GM12878 (cell line): ENCODE measurements at regions not wholly inside any gene's neighbourhood (a gene's known extent, or its start where the extent isn't known, plus 50 kb on each side); places are given as distances from the start of the nearest gene placed in this dataset.

Source experiments
- ATAC-seq: fragments of 200-7000 bp; cut with Tn5 transposase; 3 replicates; pipeline ENCODE4 v1.9.1; 2020; ENCODE audit warnings: mild to moderate bottlenecking, moderate library complexity
- BruUV-seq: library from RNA; stranded (reverse); fragments of 400-500 nt; replicated peaks from 2 replicates; lab custom pipeline; 2021; lab: Mats Ljungman, UMichigan
- CTCF ChIA-PET: fragments of 300-600 bp; sonication (Branson Sonifier 250); formaldehyde crosslinking; extraction: SDS; loops from one replicate; lab custom pipeline; 2021; ENCODE audit warnings: inconsistent platforms; lab: Yijun Ruan, JAX
- POLR2A ChIA-PET: fragments of 350-600 bp; formaldehyde crosslinking; extraction: SDS; loops from one replicate; lab custom pipeline; 2021; ENCODE audit warnings: inconsistent platforms; lab: Charles Lee
- RAD21 ChIA-PET: fragments of 300-600 bp; sonication (Branson Sonifier 250); formaldehyde crosslinking; loops from one replicate; lab custom pipeline; 2023; ENCODE audit warnings: antibody characterized with exemption; ENCODE audit not compliant: unreplicated experiment; lab: Charles Lee
- SMC1A ChIA-PET: fragments of 300-600 bp; sonication (Branson Sonifier 250); formaldehyde crosslinking; loops from one replicate; lab custom pipeline; 2023; ENCODE audit not compliant: unreplicated experiment, uncharacterized antibody; lab: Charles Lee
- DNase-seq: peaks from one replicate; pipeline ENCODE4 v3.0.0-alpha.2; 2011; ENCODE audit warnings: low read depth, low spot score
- FAIRE-seq: peaks from 3 replicates; lab custom pipeline; 2011; peaks lifted over from hg19 to GRCh38; lab: Jason Lieb, UNC
- H2AFZ ChIP-seq: 2 replicates; pipeline ENCODE4 v1.6.0; 2011; ENCODE audit warnings: low read depth, low read length, control low read depth; ENCODE audit not compliant: control insufficient read depth
- H3K27ac ChIP-seq: 2 replicates; pipeline ENCODE4 v1.5.1; 2011; ENCODE audit warnings: control low read depth; ENCODE audit not compliant: control insufficient read depth, insufficient read depth
- H3K27me3 ChIP-seq, 2 experiments: replicated peaks in 1 of 2; 2 replicates each; pipeline versions ENCODE4 v1.6.0 to v1.6.1; 2011; ENCODE audit warnings: low read length in 1 of 2; ENCODE audit not compliant: control insufficient read depth in 2 of 2, insufficient read depth in 2 of 2
- H3K36me3 ChIP-seq, 2 experiments: 2 replicates each; pipeline ENCODE4 v1.5.1; 2011; ENCODE audit warnings: low read length in 1 of 2; ENCODE audit not compliant: control insufficient read depth in 2 of 2, insufficient read depth in 2 of 2
- H3K4me1 ChIP-seq: 2 replicates; pipeline ENCODE4 v1.6.1; 2011; ENCODE audit warnings: mild to moderate bottlenecking, low read length, moderate library complexity, mixed read lengths; ENCODE audit not compliant: control insufficient read depth, insufficient read depth
- H3K4me2 ChIP-seq: 2 replicates; pipeline ENCODE4 v1.6.0; 2011; ENCODE audit warnings: control low read depth; ENCODE audit not compliant: control insufficient read depth, insufficient read depth
- H3K4me3 ChIP-seq: fragments of 200-600 bp; sonication (generic); 2 replicates; pipeline ENCODE4 v1.5.1; 2016
- H3K79me2 ChIP-seq: 2 replicates; pipeline ENCODE4 v1.6.0; 2011; ENCODE audit warnings: low read length; ENCODE audit not compliant: control insufficient read depth, insufficient read depth
- H3K9ac ChIP-seq: 2 replicates; pipeline ENCODE4 v1.8.0; 2011; ENCODE audit warnings: low read length, control low read depth, mixed read lengths; ENCODE audit not compliant: control insufficient read depth, insufficient read depth
- H3K9me3 ChIP-seq: replicated peaks from 3 replicates; pipeline ENCODE4 v1.5.1; 2011; ENCODE audit warnings: mild to moderate bottlenecking, low read length; ENCODE audit not compliant: control insufficient read depth, insufficient read depth
- H4K20me1 ChIP-seq: 2 replicates; pipeline ENCODE4 v1.6.0; 2011; ENCODE audit not compliant: control insufficient read depth, insufficient read depth
- BMI1 ChIP-seq: fragments of 450-650 bp; IDR thresholded peaks from 2 replicates; pipeline ENCODE4 v1.6.1; 2016; ENCODE audit warnings: mild to moderate bottlenecking, moderate library complexity, borderline replicate concordance
- CHD2 ChIP-seq: IDR thresholded peaks from 2 replicates; pipeline ENCODE4 v1.6.1; 2011; ENCODE audit warnings: low read depth, low read length, improper control_type of control experiment, borderline replicate concordance
- CTCF ChIP-seq, 3 experiments: IDR thresholded peaks in 2 of 3; conservative IDR thresholded peaks in 1 of 3; 2 replicates each; pipeline ENCODE4 v1.5.1; 2011; ENCODE audit warnings: low read depth in 3 of 3, low read length in 3 of 3, mild to moderate bottlenecking in 3 of 3, control low read depth in 2 of 3, moderate library complexity in 2 of 3, inconsistent platforms in 1 of 3, mixed read lengths in 1 of 3; ENCODE audit not compliant: control insufficient read depth in 2 of 3, insufficient read depth in 1 of 3; ENCODE audit errors: extremely low read depth in 1 of 3
- DPF2 ChIP-seq: fragments of 450-650 bp; IDR thresholded peaks from 2 replicates; pipeline ENCODE4 v1.6.1; 2017; ENCODE audit warnings: mild to moderate bottlenecking
- FOXM1 ChIP-seq: IDR thresholded peaks from 2 replicates; pipeline ENCODE4 v1.6.1; 2012; ENCODE audit warnings: low read depth, mild to moderate bottlenecking, inconsistent platforms, low read length, moderate library complexity
- IKZF2 ChIP-seq, 2 experiments: fragments of 450-650 bp; IDR thresholded peaks; 2 replicates each; pipeline ENCODE4 v1.6.1; 2017; ENCODE audit warnings: mild to moderate bottlenecking in 2 of 2, moderate library complexity in 2 of 2
- IRF4 ChIP-seq: IDR thresholded peaks from 2 replicates; pipeline ENCODE4 v1.6.1; 2011; ENCODE audit warnings: low read depth, low read length
- IRF5 ChIP-seq: fragments of 450-650 bp; IDR thresholded peaks from 2 replicates; pipeline ENCODE4 v1.6.1; 2017; ENCODE audit warnings: borderline replicate concordance
- LARP7 ChIP-seq: fragments of 450-650 bp; IDR thresholded peaks from 2 replicates; pipeline ENCODE4 v1.6.1; 2017; ENCODE audit warnings: mild to moderate bottlenecking
- NFYB ChIP-seq: IDR thresholded peaks from 2 replicates; pipeline ENCODE4 v1.6.1; 2011; ENCODE audit warnings: low read depth, mild to moderate bottlenecking, low read length, improper control_type of control experiment, moderate library complexity; ENCODE audit not compliant: insufficient read depth
- RBBP5 ChIP-seq: fragments of 200-600 bp; sonication (generic); conservative IDR thresholded peaks from 2 replicates; pipeline ENCODE4 v1.6.1; 2016
- SKIL ChIP-seq: fragments of 450-650 bp; IDR thresholded peaks from 2 replicates; pipeline ENCODE4 v1.6.1; 2017; ENCODE audit warnings: mild to moderate bottlenecking, low read depth, inconsistent platforms; ENCODE audit not compliant: poor library complexity, severe bottlenecking
- SP1 ChIP-seq: IDR thresholded peaks from one replicate; pipeline ENCODE4 v1.6.1; 2011; ENCODE audit warnings: low read depth, low read length
- ZBTB4 ChIP-seq: fragments of 450-650 bp; formaldehyde crosslinking; IDR thresholded peaks from 2 replicates; pipeline ENCODE4 v1.4.0; 2022; ENCODE audit warnings: mild to moderate bottlenecking, moderate library complexity
- WGBS: methylation state at CpG from one replicate; pipeline ENCODE4 v1.1.6; 2016; ENCODE audit warnings: low lambda C conversion rate; ENCODE audit not compliant: insufficient replicate concordance, insufficient coverage; ENCODE audit errors: missing lambda C conversion rate; 5-methylcytosine and 5-hydroxymethylcytosine counted together
- in situ Hi-C: fragments of 300-500 bp; cut with MboI; formaldehyde crosslinking; loops from 9 replicates; pipeline ENCODE4 v1.14.3; 2018; ENCODE audit warnings: mixed read lengths
- intact Hi-C: fragments of 100-400 bp; cut with micrococcal nuclease; formaldehyde crosslinking; loops from one replicate; pipeline ENCODE4 v1.14.2; 2022; ENCODE audit not compliant: unreplicated experiment

- POLR2A ChIA-PET: no interaction called here
- peaks cover 5 to 6% of the 10 kb centered on the region in 2 experiments; a peak in 3 of 4 replicates for H3K27me3 ChIP-seq
- no peak overlapping the region for H3K9ac ChIP-seq
- no peaks in the 10 kb centered on the region for H3K79me2 ChIP-seq
- 24% methylated on average over 6 of the region's 6 CpGs for WGBS
- no peak overlapping the region for H2AFZ ChIP-seq
- FAIRE-seq (no peak), ATAC-seq (no peak)
- no peak overlapping the region for H3K4me3 ChIP-seq
- H4K20me1 ChIP-seq: no peaks in the 10 kb centered on the region; the same call in 1 of the 2 replicates
- RAD21 ChIA-PET: no interaction called here
- H3K4me2 ChIP-seq: no peak overlapping the region
- H3K4me1 ChIP-seq: no peaks in the 10 kb centered on the region
- TF ChIP-seq LARP7 (no peak), NFYB (no peak), IRF4 (no peak), RBBP5 (no peak), IKZF2 (IDR thresholded peaks at IDR 0.05) (no peak), SP1 (no peak), IRF5 (no peak), BMI1 (no peak), CHD2 (no peak), DPF2 (no peak), SKIL (no peak), CTCF (IDR thresholded peaks at IDR 0.05 in 2 of 3, conservative IDR thresholded peaks at IDR 0.05 in 1 of 3; ENCODE audit: control insufficient read depth in 2 of 3, extremely low read depth in 1 of 3, insufficient read depth in 1 of 3, low read depth in 3 of 3, low read length in 3 of 3) (no peak), FOXM1 (no peak), ZBTB4 (CRISPR knock-in tag) (no peak)
- TF ChIP-seq, all 136 proteins: peak for 0
- CTCF ChIA-PET: no interaction called here
- in situ Hi-C loops: no loop called here
- DNase-seq: no peak
- Histone ChIP-seq H3K27ac (no peak overlapping the region), H3K9me3 (no peaks in the 10 kb centered on the region), H3K36me3 (no peaks in the 10 kb centered on the region)
- SMC1A ChIA-PET: interaction anchor here (0.5 to 0.9 kb wide), 2 partner anchors 13 to 47 kb away, joined by 3 read pairs; no protein-coding TSS in a partner anchor
- BruUV-seq: no TSS peak
- intact Hi-C loops: no loop called here
Observed at GRCh38 chr10:78925275-78925674, 143.5 kb upstream of the ZMIZ1 start.
